ENCODE measurements at regions not wholly inside any gene's neighbourhood (a gene's known extent, or its start where the extent isn't known, plus 50 kb on each side); places are given as distances from the start of the nearest gene placed in this dataset.

- TF ChIP-seq CTCF (conservative IDR thresholded peaks at IDR 0.05 in 1 of 2, IDR thresholded peaks at IDR 0.05 in 1 of 2; ENCODE audit: low read depth in 1 of 2, low read length in 2 of 2) (no peak), EZH2 (IDR thresholded peaks at IDR 0.05; ENCODE audit: low read length, missing control alignments) (no peak)
Measured at GRCh38 chr10:107732045-107732444, 567.5 kb upstream of the SORCS1 start.

Data from fibroblast of lung (primary cell).